Midbrain (tissue), 1 donor: ENCODE measurements at regions not wholly inside any gene's neighbourhood (a gene's known extent, or its start where the extent isn't known, plus 50 kb on each side); places are given as distances from the start of the nearest gene placed in this dataset.
"Not testable (repeated sequence)": the region's sequence is repeated elsewhere in the genome, so short reads cannot be mapped to it uniquely, and the experiment has no call there.

Source experiments
- DNase-seq: peaks from one replicate; lab custom pipeline; 2025; lab: John Stamatoyannopoulos, UW

GRCh38 chr11:86147004-86147403 is 78.1 kb upstream of the PICALM start:
- no peak for DNase-seq

GRCh38 chr11:86145439-86146156 is 76.7 kb upstream of the PICALM start:
- no peak for DNase-seq

GRCh38 chr11:86144846-86145245 is 76.0 kb upstream of the PICALM start:
- no peak for DNase-seq

DNA sequence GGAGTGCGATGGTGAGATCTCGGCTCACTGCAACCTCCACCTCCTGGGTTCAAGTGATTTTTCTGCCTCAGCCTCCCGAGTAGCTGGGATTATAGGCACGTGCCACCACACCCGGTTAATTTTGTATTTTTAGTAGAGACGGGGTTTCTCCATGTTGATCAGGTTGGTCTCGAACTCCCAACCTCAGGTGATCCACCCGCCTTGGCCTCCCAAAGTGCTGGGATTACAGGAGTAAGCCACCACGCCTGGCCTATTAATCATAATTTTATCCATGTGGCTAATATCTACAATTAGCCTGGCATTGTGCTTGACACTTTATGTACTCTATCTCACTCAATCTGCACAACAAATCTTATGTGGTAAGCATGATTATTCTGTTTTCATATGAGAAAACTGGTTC is 75.2 kb upstream of the PICALM start:
- not testable (repeated sequence) for DNase-seq

DNA sequence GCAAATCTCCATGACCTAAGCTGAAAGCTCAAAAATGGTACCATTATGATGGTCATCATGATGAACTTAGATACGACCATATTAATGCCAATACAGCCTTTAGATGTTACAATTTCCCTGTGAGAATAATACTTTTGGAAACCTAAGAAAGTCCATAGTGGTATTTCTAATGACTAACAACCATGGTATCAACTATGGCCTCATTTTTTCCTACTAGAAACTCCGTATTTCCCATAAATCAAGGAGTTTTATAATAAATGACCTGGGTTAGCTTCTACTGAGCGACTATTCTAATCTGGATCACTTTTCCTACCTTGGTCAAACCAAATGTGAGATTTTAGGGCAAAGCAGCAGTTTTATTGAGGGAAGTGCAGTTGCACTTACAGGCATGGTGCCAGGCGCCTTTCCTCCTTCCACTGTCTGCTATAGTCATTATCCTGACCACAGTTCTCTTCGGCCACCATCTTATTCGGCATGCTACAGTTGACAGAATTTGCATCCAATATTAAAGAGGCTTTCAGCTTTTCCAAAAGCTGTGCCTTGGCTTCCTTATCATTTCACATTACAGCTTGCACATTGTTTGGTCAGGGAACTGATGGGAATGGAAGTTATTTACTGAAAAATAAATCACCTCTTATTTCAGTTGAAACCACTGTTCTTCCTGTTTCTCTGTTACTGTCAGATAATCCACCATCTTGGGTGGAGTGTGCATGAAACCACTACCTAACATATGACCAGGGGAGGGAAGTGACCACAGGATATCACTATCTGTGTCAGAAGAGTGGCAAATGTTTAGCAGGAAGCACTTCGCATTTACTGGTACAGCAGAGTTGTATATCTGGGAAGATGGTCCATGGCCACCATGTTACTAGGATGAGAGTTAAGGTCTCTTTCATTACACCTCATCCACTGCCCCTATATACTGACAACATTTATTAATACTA is 74.5 kb upstream of the PICALM start:
- no peak for DNase-seq

DNA sequence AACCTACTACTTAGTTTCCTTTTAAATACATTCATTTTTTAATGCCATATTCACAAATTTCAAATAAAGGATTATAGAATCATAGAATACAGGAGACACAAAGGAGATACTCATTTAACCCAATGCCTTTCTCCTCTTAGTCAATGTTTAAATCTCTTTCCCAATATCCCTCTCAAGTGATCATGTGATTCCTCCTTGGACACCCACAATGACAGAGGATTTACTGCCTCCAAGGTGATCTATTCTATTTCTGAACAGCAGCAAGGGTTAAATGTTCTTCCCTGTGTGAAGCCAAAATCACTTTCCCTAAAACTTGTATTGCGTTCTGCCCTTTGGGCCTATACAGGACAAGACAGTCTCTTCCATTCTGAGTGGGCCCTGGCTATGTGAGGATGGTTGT is 73.3 kb upstream of the PICALM start:
- no peak for DNase-seq

GRCh38 chr11:86141727-86142126 is 72.8 kb upstream of the PICALM start:
- no peak for DNase-seq

DNA sequence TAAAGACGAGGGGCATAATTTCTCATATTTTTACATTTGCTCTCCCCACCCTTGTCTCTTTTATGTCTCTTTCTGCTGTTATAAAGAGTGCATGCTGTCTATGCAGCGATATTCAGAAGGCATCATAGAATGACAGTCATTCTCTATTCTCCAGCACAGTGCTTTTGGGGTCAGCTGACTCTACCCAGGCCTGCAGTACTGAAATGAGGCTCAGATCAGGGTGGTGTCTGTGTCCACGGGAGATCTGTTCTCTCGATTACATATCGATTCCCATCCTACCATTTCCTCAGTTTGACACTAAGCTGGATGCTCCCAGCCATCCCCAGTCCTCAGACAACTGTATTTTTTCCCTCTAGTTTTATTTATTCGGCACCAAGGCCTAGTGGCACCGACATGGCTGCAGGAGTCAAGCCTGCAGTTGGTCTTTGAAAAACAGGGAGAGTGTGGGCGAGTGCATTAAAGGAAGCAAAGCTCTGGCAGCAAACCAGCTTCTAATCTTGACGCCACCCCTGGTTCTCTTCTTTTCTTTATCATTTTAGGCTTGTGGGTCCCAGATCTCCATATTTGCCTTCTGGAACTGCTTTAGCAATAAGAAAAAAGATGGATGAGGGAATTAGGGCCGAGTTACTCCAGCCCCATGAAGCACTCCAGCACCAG is 71.6 kb upstream of the PICALM start:
- DNase-seq: peak; percentile 31

DNA sequence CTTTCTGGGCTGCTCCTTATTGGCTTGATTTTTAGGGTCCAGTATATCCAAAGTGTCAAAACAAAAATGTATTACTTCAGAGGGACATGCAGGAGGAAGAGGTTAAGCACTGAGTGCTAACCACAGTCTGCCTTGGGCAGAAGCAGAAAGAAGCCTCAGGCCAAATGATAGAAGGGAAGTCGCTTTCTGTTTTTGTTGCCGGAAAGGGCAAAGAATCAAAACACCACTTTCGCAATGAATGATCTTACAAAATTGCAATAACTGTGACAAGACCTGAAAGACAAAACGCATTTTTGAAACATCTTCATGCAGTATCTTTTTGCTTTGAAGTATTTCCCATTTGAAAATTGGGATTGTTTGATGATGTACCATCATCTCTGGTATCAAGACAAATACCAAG is 70.1 kb upstream of the PICALM start:
- DNase-seq: no peak

GRCh38 chr11:86136538-86136937 is 67.7 kb upstream of the PICALM start:
- peak; percentile 21 for DNase-seq

GRCh38 chr11:86135319-86135714 is 66.4 kb upstream of the PICALM start:
- DNase-seq: no peak

DNA sequence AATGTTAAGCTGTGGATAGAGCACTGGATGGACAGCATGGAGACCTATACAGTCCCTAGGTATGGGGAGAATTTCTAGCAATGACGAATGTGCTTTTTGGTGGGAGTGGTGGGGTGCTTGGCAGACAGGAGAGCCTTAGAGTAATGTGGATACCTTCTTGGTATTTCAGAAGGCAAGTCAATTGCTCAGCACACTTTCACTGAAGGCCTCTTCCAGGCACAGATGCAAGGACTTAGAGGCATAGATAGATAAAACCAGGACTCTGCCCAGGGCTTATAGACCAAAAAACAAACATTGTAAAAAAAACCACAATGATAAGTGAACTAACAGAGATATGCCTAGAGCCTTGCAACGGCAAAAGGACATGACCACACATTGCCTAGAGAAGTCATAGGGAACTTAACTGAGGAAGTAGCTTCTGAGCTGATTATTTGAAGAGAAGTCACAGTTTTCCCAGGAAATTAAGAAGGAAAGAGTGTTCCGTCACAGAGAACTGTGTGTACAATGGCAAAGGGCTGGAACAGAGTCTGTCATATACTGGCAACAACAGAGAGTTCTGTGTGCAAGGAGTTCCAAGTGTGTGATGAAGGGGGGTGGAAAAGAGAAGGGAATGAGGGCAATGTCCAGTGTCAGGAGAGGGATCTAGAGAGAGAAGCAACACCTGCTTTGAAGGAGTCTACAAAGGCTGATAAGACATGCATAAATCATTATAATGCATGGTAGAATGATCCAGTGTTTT is 65.9 kb upstream of the PICALM start:
- DNase-seq: peak; percentile 68

DNA sequence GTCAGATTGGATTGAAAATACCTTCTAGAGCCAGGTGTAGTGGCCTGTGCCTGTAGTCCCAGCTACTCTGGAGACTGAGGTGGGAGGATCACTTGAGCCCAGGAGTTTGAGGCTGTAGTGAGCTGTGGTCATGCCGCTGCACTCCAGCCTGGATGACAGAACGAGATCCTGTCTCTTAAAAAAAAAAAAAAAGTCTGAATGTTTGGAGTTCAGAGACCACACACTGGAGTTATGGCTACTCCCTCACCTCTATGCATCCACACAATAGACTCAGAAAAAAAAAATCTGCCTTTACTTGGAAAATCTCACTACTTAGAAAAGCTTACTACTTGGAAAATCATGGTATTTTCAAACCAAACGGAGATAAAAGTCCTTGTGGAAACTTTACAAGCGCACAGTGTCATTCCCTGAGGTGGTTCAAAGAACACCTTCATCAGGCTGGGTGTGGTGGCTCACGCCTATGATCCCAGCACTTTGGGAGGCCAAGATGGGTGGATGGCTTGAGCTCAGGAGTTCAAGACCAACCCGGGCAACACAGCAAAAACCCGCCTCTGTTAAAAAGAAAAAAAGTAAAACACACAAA is 63.9 kb upstream of the PICALM start:
- DNase-seq: no peak

- DNase-seq: no peak
These were observed 61.1 kb upstream of the PICALM start for GRCh38 chr11:86129740-86130540.

GRCh38 chr11:86128914-86129313 is 60.0 kb upstream of the PICALM start:
- no peak for DNase-seq

GRCh38 chr11:86126862-86127261 is 58.0 kb upstream of the PICALM start:
- no peak for DNase-seq

- no peak for DNase-seq
These were observed 55.7 kb upstream of the PICALM start for GRCh38 chr11:86124251-86125233.

DNA sequence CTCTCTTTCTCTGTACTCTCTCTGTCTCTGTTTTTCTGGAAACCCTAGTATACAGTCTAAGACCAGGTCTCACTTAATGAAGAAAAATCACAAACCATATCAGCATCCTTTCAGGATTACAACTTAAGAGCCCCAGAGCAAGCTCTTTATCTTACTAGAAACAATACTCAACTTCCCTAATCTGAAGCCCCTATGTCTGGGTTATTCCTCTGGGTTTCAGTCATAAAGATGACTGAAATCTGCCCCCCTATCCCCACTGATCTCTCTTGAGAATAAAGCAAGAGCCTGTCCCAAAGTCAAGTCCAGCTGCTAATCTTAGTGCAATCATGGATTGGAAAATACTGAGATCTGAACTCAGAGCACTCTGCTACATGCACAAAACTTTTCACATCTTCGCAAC is 53.9 kb upstream of the PICALM start:
- no peak for DNase-seq

DNA sequence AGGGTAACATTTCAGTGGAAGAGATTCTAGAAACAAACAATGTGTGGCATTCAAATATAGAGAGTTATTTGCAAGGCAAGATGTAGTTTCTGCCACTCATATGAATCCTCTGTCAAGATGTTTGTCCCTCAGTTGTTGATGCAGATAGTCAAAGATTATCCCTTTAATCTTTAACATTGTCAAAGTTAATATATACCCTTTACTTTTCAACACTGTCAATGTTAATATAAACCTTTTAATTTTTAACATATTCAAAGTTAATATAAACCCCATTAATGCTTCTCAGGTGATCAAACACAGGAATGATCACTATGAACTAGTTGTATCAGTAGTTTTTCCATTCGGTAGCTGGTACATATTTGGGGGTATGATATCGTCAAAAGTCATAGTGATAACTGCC is 51.9 kb upstream of the PICALM start:
- DNase-seq: no peak

DNA sequence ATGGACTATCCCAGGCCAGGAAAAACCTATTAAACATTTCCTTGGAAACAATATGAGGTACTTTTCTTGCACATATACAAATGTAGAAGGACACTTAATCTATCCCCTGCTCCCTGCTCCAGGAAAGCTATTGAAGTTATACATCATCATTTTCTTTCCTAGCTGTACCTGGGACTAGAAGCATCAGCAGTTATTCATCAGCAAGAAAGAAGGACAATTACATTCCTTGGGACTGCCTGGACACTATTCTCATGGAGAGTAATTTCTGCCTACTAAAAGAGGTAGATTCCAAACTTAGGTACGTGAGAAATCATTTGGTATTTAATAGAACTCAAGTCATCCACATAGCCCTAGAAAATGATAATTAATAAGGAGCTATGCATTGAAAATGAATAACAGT is 51.0 kb upstream of the PICALM start:
- DNase-seq: no peak
